ENCODE measurements at regions not wholly inside any gene's neighbourhood (a gene's known extent, or its start where the extent isn't known, plus 50 kb on each side); places are given as distances from the start of the nearest gene placed in this dataset.

- no peak for DNase-seq
- Histone ChIP-seq H3K27me3 (ENCODE audit: control insufficient read depth, insufficient read depth, low read length) (no peaks in the 10 kb centered on the region), H3K4me3 (ENCODE audit: low read length) (no peak overlapping the region), H3K4me1 (ENCODE audit: control insufficient read depth, insufficient read depth, low read length) (no peaks in the 10 kb centered on the region), H3K36me3 (ENCODE audit: control insufficient read depth, insufficient read depth, low read length) (no peaks in the 10 kb centered on the region), H3K27ac (ENCODE audit: low read length) (no peak overlapping the region), H3K9me3 (ENCODE audit: control insufficient read depth, low read depth, low read length) (no peaks in the 10 kb centered on the region)
- WGBS (ENCODE audit: insufficient coverage, low lambda C conversion rate), result no CpG with 5 or more reads among the region's 3 CpGs
Observed at GRCh38 chr14:53567236-53567780, 389.3 kb downstream of the BMP4 start.

- no CpG with 5 or more reads among the region's 1 CpG for WGBS (ENCODE audit: insufficient coverage, low lambda C conversion rate)
- no peak overlapping the region for H3K4me3 ChIP-seq (ENCODE audit: low read length)
- no peaks in the 10 kb centered on the region for H3K4me1 ChIP-seq (ENCODE audit: control insufficient read depth, insufficient read depth, low read length)
- H3K36me3 ChIP-seq (ENCODE audit: control insufficient read depth, insufficient read depth, low read length), result no peaks in the 10 kb centered on the region
- no peaks in the 10 kb centered on the region for H3K27me3 ChIP-seq (ENCODE audit: control insufficient read depth, insufficient read depth, low read length)
- no peaks in the 10 kb centered on the region for H3K9me3 ChIP-seq (ENCODE audit: control insufficient read depth, low read depth, low read length)
- no peak overlapping the region for H3K27ac ChIP-seq (ENCODE audit: low read length)
- no peak for DNase-seq
Observed at GRCh38 chr14:53564870-53565269, 391.8 kb downstream of the BMP4 start.

GRCh38 chr14:53563628-53564027 is 393.0 kb downstream of the BMP4 start:
- Histone ChIP-seq H3K27ac (ENCODE audit: low read length) (no peak overlapping the region), H3K4me3 (ENCODE audit: low read length) (no peak overlapping the region), H3K4me1 (ENCODE audit: control insufficient read depth, insufficient read depth, low read length) (no peaks in the 10 kb centered on the region)

GRCh38 chr14:53553221-53553620 is 400.1 kb upstream of the DDHD1 start:
- no peaks in the 10 kb centered on the region for H3K4me1 ChIP-seq (ENCODE audit: control insufficient read depth, insufficient read depth, low read length)
- no peaks in the 10 kb centered on the region for H3K36me3 ChIP-seq (ENCODE audit: control insufficient read depth, insufficient read depth, low read length)
- no peak overlapping the region for H3K27ac ChIP-seq (ENCODE audit: low read length)
- WGBS (ENCODE audit: insufficient coverage, low lambda C conversion rate), result 100% methylated on average over 1 of the region's 4 CpGs
- H3K9me3 ChIP-seq (ENCODE audit: control insufficient read depth, low read depth, low read length), result no peaks in the 10 kb centered on the region
- H3K27me3 ChIP-seq (ENCODE audit: control insufficient read depth, insufficient read depth, low read length), result no peaks in the 10 kb centered on the region
- no peak overlapping the region for H3K4me3 ChIP-seq (ENCODE audit: low read length)
- no peak for DNase-seq

More at GRCh38 chr14:53563628-53564027, 393.0 kb downstream of the BMP4 start:
- Histone ChIP-seq H3K36me3 (ENCODE audit: control insufficient read depth, insufficient read depth, low read length) (no peaks in the 10 kb centered on the region), H3K27me3 (ENCODE audit: control insufficient read depth, insufficient read depth, low read length) (no peaks in the 10 kb centered on the region), H3K9me3 (ENCODE audit: control insufficient read depth, low read depth, low read length) (no peaks in the 10 kb centered on the region)
- DNase-seq, result no peak

- Histone ChIP-seq H3K9me3 (ENCODE audit: control insufficient read depth, low read depth, low read length) (no peaks in the 10 kb centered on the region), H3K4me1 (ENCODE audit: control insufficient read depth, insufficient read depth, low read length) (no peaks in the 10 kb centered on the region), H3K36me3 (ENCODE audit: control insufficient read depth, insufficient read depth, low read length) (no peaks in the 10 kb centered on the region), H3K27ac (ENCODE audit: low read length) (no peak overlapping the region), H3K27me3 (ENCODE audit: control insufficient read depth, insufficient read depth, low read length) (no peaks in the 10 kb centered on the region), H3K4me3 (ENCODE audit: low read length) (no peak overlapping the region)
- DNase-seq, result no peak
Observed at GRCh38 chr14:53551862-53552261, 398.7 kb upstream of the DDHD1 start.

- Histone ChIP-seq H3K27ac (ENCODE audit: low read length) (no peak overlapping the region), H3K36me3 (ENCODE audit: control insufficient read depth, insufficient read depth, low read length) (no peaks in the 10 kb centered on the region), H3K4me3 (ENCODE audit: low read length) (no peak overlapping the region), H3K4me1 (ENCODE audit: control insufficient read depth, insufficient read depth, low read length) (no peaks in the 10 kb centered on the region), H3K9me3 (ENCODE audit: control insufficient read depth, low read depth, low read length) (no peaks in the 10 kb centered on the region), H3K27me3 (ENCODE audit: control insufficient read depth, insufficient read depth, low read length) (no peaks in the 10 kb centered on the region)
- 100% methylated on average over 1 of the region's 5 CpGs for WGBS (ENCODE audit: insufficient coverage, low lambda C conversion rate)
- no peak for DNase-seq
Observed at GRCh38 chr14:53550776-53551175, 397.7 kb upstream of the DDHD1 start.

- no peaks in the 10 kb centered on the region for H3K36me3 ChIP-seq (ENCODE audit: control insufficient read depth, insufficient read depth, low read length)
- no peak for DNase-seq
- 33% methylated on average over 1 of the region's 8 CpGs for WGBS (ENCODE audit: insufficient coverage, low lambda C conversion rate)
- no peak overlapping the region for H3K4me3 ChIP-seq (ENCODE audit: low read length)
- no peaks in the 10 kb centered on the region for H3K27me3 ChIP-seq (ENCODE audit: control insufficient read depth, insufficient read depth, low read length)
- no peaks in the 10 kb centered on the region for H3K4me1 ChIP-seq (ENCODE audit: control insufficient read depth, insufficient read depth, low read length)
- H3K27ac ChIP-seq (ENCODE audit: low read length), result no peak overlapping the region
- H3K9me3 ChIP-seq (ENCODE audit: control insufficient read depth, low read depth, low read length), result no peaks in the 10 kb centered on the region
Observed at GRCh38 chr14:53549956-53550355, 396.8 kb upstream of the DDHD1 start.

GRCh38 chr14:53547593-53547992 is 394.5 kb upstream of the DDHD1 start:
- WGBS (ENCODE audit: insufficient coverage, low lambda C conversion rate), result no CpG with 5 or more reads among the region's 1 CpG
- Histone ChIP-seq H3K27me3 (ENCODE audit: control insufficient read depth, insufficient read depth, low read length) (no peaks in the 10 kb centered on the region), H3K4me1 (ENCODE audit: control insufficient read depth, insufficient read depth, low read length) (no peaks in the 10 kb centered on the region), H3K27ac (ENCODE audit: low read length) (no peak overlapping the region), H3K36me3 (ENCODE audit: control insufficient read depth, insufficient read depth, low read length) (no peaks in the 10 kb centered on the region), H3K9me3 (ENCODE audit: control insufficient read depth, low read depth, low read length) (no peaks in the 10 kb centered on the region), H3K4me3 (ENCODE audit: low read length) (no peak overlapping the region)
- DNase-seq, result no peak

- no peaks in the 10 kb centered on the region for H3K4me1 ChIP-seq (ENCODE audit: control insufficient read depth, insufficient read depth, low read length)
- no peaks in the 10 kb centered on the region for H3K9me3 ChIP-seq (ENCODE audit: control insufficient read depth, low read depth, low read length)
- H3K36me3 ChIP-seq (ENCODE audit: control insufficient read depth, insufficient read depth, low read length), result no peaks in the 10 kb centered on the region
- H3K27ac ChIP-seq (ENCODE audit: low read length), result no peak overlapping the region
- peak in 1 of 2 donors; percentile 44 for DNase-seq
- no peaks in the 10 kb centered on the region for H3K27me3 ChIP-seq (ENCODE audit: control insufficient read depth, insufficient read depth, low read length)
- no peak overlapping the region for H3K4me3 ChIP-seq (ENCODE audit: low read length)
Observed at GRCh38 chr14:53545217-53545616, 392.1 kb upstream of the DDHD1 start.

- no peaks in the 10 kb centered on the region for H3K36me3 ChIP-seq (ENCODE audit: control insufficient read depth, insufficient read depth, low read length)
- no peaks in the 10 kb centered on the region for H3K4me1 ChIP-seq (ENCODE audit: control insufficient read depth, insufficient read depth, low read length)
- H3K9me3 ChIP-seq (ENCODE audit: control insufficient read depth, low read depth, low read length), result no peaks in the 10 kb centered on the region
- H3K4me3 ChIP-seq (ENCODE audit: low read length), result no peak overlapping the region
- no peak overlapping the region for H3K27ac ChIP-seq (ENCODE audit: low read length)
- WGBS (ENCODE audit: insufficient coverage, low lambda C conversion rate), result no CpG with 5 or more reads among the region's 3 CpGs
- DNase-seq, result peak; percentile 33 to 74
- no peaks in the 10 kb centered on the region for H3K27me3 ChIP-seq (ENCODE audit: control insufficient read depth, insufficient read depth, low read length)
Observed at GRCh38 chr14:53542732-53543131, 389.6 kb upstream of the DDHD1 start.

- no peak overlapping the region for H3K27ac ChIP-seq (ENCODE audit: low read length)
- no peaks in the 10 kb centered on the region for H3K27me3 ChIP-seq (ENCODE audit: control insufficient read depth, insufficient read depth, low read length)
- DNase-seq, result no peak
- H3K9me3 ChIP-seq (ENCODE audit: control insufficient read depth, low read depth, low read length), result no peaks in the 10 kb centered on the region
- no peaks in the 10 kb centered on the region for H3K4me1 ChIP-seq (ENCODE audit: control insufficient read depth, insufficient read depth, low read length)
- no peak overlapping the region for H3K4me3 ChIP-seq (ENCODE audit: low read length)
- no peaks in the 10 kb centered on the region for H3K36me3 ChIP-seq (ENCODE audit: control insufficient read depth, insufficient read depth, low read length)
Observed at GRCh38 chr14:53541411-53541810, 388.3 kb upstream of the DDHD1 start.
